AML-193 (cell line): ENCODE measurements at regions not wholly inside any gene's neighbourhood (a gene's known extent, or its start where the extent isn't known, plus 50 kb on each side); places are given as distances from the start of the nearest gene placed in this dataset.
"Not testable (repeated sequence)": the region's sequence is repeated elsewhere in the genome, so short reads cannot be mapped to it uniquely, and the experiment has no call there.

Source experiments
- DNase-seq, 2 experiments: peaks; one replicate each; lab custom pipeline; 2025; lab: John Stamatoyannopoulos, UW

DNA sequence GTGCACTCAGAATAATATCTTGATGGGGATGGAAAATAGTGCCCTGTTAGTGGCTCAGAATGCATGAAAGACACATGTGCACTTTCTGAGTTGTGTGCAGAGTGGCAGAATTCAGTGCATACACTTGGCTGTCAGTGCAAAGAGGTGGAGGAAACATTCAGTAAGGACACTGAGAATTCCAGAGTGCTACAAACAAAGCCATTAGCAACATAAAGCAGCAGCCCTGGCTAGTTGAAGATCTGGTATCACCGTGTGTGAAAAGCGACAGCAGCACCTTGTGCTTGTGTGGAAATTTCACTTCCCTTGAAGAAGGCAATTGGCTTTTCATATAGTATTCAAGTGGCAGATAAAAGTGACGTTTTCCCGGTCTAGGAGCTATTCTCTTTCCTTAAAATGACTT lies 810.4 kb downstream of the TRIML1 start:
- no peak for DNase-seq

DNA sequence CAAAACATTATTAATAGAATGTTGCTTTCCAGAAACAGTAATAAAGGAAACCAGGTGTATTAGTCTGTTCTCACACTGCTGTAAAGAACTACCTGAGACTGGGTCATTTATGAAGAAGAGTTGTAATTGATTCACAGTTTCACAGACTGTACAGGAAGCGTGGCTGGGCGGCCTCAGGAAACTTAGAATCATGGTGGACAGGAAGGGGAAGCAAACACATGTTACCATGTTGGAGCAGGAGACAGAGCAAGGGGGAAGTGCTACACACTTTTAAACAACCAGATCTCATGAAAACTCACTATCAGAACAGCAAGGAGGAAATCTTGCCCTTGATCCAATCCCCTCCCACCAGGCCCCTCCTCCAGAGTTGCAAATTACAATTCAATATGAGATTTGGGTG lies 815.8 kb downstream of the TRIML1 start:
- no peak for DNase-seq

DNA sequence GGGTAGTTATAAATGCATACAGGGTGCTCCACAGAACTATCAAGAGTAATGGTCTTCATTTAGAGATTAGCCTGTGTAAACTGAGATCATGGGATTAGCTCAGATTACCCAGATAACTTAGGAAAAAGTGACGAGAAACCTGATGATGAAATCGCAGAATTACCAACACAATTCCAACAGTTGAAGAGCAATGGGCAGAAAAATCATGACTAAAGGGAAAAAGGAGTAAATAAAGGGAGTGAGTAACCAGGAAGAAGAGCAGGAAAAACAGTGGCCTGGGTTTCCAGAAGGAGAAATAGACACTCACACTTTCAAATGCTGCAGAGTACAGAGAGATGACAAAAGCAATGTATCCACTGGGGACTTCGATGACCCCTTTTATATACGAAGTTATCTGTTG lies 817.3 kb downstream of the TRIML1 start:
- no peak for DNase-seq

DNA sequence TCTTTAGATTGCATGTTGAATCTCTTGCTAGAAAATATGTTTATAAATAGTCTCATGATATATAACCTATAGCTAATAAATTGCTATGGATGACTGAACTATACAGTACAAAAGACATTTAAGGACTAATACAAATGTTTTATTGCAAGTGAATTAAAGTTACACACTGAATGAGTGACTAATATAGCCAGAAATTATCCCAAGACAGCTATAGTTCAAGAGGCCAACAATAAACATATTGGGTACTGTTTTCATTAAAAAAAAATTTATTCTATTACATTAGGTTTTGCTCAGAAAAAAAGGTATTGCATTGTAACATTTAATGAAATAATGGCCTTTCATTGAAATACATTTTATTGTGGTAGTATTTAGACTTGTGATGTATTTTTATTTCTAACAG lies 819.1 kb downstream of the TRIML1 start:
- DNase-seq = no peak

DNA sequence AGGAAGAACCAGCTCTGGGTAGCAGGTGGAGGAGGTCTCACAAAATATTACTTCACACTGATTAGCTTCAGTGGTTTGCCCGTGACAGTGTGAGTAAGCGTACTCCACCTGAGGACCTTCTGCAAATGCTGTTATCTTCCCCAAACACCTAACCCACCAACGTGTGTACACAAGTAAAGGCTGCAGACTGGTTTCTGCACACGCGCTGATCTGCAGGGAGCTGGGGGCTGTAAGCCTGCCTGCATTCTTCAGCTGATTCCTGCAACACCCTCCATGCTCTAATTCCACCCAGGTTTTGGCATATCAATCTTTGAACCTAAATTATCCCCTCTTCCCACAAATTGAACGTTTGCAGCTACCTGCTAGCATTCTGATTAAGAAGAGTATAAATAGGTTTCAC lies 820.2 kb downstream of the TRIML1 start:
- DNase-seq = no peak

DNA sequence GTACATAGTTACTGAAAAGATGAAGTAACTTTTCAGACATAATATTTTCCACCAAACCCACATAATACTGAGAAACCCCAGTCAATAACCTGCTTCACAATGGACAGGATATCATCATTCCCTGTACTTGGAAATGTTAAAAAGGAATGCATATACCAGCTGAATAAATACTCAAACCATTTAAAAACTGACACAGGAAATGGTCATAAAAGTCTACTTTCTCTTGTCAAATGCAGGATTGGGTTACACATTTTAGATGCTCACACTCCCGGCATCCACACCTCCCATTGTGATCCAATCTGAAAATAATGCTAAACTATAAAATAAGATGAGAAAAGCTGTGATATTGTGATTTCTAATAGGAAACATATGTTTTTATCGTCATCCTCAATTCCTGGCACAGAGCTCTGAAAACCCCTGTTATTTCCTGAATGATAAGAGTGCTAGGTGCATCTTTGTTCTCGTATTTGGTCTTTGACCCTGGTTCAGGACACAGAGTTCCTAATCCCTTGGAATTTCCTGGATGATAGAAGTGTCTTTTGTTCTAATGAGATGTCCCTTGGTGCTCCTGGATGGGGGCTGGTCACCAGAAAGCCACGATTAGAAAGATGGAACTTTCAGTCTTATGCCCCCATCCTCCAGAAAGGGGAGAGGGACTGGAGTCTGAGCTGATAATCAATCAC lies 821.3 kb downstream of the TRIML1 start:
- no peak for DNase-seq

DNA sequence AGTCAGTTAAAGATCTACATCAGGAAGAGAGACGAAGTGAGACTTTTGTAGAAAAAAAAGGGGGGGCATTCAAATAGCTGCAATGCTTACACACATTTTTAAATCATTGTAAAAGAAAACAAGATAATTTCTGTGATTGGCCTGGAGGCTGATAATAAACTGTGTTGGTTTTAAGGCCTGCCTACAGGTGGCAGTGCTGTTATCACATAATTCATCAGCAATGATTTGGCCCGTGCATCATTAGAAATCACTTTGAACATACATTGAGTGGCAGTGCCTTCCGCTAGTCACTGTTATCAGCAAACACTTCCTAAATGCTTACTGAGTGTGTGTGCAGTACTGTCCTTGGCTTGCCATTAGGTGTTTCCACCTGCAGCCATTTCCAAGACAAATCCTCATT lies 831.9 kb downstream of the TRIML1 start:
- DNase-seq = no peak

DNA sequence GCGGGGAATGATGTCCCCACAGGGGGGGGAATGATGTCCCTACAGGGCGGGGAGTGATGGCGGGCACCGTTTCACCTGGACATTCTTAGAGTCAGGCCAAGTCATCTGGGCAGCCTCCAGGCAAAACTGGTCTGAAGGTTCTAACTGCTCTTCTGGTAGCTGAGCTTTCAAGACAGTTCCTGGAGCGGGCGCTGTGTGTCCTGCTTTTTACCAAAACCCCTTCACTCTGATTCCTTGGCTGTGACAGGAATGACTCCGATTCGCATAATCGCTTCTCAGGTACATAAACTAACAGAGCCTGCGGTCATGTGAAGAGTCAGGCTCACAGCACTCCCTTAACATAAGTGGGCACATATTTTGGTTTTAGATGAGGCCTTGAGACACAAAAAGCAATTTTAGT lies 836.0 kb downstream of the TRIML1 start:
- no peak for DNase-seq

DNA sequence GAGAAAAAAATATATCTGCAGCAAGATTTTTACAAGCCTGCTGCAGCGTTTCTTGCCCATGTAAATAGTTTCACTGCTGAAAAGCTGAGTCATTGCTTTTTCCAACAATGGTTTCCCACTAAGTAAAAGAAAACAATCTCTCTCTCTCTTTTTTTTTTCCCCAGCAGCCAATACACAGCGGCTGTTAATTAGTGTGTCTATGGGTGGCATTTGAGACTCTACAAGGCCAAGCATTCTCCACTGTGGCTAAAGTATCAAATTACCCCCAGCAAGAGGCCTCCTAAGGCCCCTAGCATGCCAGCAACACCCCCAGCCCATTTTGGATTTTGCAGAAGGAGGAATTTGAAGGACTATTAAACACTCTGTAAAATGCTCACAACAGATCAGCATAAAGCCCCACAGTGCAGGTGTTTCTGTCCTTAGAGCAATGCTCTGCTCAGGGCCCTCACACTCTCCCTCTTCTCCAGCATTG lies 837.4 kb downstream of the TRIML1 start:
- DNase-seq = no peak

DNA sequence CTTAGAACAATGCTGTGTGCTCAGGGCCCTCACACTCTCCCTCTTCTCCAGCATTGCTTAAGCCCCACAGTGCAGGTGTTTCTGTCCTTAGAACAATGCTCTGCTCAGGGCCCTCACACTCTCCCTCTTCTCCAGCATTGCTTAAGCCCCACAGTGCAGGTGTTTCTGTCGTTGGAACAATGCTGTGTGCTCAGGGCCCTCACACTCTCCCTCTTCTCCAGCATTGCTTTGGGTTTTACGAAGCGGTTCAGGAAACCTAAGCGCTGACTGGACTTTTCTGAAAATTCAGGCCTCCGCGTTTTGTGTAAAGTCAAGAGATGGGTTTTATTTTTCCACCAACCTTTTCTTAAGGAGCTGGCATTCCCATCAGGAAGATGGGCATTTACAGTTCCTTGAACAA lies 838.0 kb downstream of the TRIML1 start:
- DNase-seq = not testable (repeated sequence)

DNA sequence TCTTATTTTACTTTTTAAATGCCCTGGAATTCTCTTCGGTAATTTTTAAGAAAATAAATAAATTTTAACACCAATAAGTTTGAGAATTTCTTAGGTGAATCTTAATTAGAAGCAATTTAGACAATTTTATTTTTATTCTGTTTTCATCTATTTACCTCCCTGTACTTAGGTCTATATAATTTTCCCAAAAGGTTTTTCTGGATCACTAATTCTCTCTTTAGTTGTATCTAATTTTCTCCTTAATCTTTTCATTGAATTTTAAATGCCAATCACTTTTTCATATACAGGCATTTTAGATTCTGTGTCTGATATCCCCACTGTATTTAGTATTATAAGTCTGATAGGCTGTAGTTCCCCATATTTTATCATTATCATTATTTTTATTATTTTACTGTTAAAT lies 845.3 kb downstream of the TRIML1 start:
- no peak for DNase-seq

DNA sequence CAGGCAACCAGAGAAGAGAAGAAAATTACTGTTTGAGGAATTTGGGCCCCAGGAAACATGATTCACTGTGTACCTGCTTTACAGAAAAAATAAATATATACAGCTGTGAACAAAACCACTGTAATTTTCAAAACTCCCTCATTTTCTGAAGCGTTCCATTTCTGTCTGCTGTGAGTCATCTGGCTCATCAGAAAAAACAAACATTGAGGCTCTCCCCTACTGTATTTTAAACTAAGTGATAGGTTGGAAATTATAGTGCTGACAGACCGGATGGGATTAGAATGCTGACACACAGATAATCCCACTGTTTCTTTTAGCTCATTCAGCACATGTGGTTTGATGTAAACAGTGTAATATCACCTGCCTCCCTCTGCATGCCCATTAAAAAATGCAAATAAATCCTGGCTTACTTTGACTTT lies 847.0 kb downstream of the TRIML1 start:
- DNase-seq = no peak

DNA sequence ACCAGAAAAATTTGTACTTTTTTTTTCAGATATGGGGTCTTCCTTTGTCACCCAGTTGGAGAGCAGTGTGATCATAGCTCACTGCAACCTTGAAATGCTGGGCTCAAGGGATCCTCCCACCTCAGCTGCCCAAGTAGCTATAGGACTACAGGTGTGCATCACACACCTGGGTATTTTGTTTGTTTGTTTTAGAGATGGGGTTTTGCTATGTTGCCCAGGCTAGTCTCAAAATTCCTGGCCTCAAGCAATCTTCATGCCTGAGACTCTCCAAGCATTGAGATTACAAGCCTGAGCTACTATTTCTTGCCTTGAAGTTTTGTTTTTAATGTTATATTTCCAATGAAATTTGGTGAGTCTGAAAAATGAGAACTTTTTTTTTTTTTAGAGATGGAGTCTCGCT lies 847.8 kb downstream of the TRIML1 start:
- no peak for DNase-seq

DNA sequence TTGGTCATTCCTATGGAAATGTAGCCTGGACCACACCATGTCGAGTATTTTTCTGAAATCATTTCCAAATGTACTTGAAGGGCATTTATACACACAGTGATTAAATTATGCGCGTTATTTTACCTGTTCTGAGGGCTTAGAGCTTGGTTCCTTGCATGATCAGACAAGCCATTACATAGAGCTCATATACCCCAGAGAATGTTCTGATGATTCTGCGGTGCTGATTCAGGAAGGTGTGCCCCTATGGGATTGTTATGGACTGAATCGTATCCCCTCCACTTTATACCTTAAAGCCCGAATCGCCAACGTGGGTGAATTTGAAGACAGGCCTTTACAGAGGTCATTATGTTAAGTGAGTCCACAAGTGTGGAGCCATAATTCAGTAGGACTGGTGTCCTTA lies 848.9 kb downstream of the TRIML1 start:
- DNase-seq = no peak

DNA sequence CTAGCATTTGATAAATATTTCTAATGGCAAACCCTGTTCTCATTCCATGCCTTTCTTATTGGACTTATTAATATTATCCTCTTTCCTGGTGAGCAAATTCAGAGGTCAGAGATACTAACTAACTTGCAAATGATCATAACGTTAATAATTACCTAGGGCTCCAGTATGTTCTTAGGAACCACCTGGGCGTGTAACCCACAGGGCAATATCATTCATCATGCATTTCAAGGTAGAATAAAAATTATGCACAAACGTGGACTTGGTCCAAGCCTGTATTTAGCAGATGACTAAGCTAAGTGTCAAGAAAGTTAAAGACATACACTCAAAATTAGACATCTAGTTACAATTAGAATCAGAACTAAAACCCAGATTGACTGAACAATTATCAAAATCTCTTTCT lies 850.1 kb downstream of the TRIML1 start:
- DNase-seq = no peak

DNA sequence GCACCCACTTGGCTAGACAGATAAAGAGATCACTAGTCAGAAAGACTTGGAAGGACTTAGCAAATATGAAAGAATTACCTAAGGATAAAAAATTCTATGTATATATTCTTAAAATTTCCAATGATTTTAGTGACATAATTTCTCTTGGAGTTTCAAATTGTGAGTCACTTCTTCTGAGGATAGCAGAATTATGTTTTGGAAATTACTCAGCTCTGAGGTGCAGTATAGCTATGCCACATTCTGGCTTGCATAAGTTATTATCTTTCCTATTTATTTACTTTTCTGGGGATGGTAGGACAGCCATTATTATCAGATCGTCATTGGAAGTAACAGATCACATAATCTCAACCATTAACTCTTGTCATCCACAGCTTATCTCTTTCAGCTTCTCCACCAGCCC lies 853.5 kb downstream of the TRIML1 start:
- DNase-seq = no peak

DNA sequence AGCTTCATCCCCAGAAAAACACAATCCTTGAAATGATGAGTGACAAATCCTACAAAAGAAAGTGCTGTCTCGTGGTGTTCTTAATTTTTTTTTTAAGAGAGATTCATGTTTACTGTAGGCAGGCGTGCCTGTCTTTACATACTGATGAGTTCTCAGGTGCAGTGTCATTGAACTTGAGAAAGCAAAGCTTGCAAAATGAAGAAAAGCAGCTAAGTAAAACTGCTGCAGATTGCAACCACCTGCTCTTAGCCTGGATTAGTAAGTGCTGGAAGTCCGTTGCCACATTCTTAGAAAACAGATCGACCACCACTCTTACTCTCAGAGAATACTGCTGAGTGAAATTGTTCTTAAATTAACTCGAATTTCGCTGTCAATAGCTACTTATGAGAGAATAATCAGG lies 854.6 kb downstream of the TRIML1 start:
- no peak for DNase-seq

DNA sequence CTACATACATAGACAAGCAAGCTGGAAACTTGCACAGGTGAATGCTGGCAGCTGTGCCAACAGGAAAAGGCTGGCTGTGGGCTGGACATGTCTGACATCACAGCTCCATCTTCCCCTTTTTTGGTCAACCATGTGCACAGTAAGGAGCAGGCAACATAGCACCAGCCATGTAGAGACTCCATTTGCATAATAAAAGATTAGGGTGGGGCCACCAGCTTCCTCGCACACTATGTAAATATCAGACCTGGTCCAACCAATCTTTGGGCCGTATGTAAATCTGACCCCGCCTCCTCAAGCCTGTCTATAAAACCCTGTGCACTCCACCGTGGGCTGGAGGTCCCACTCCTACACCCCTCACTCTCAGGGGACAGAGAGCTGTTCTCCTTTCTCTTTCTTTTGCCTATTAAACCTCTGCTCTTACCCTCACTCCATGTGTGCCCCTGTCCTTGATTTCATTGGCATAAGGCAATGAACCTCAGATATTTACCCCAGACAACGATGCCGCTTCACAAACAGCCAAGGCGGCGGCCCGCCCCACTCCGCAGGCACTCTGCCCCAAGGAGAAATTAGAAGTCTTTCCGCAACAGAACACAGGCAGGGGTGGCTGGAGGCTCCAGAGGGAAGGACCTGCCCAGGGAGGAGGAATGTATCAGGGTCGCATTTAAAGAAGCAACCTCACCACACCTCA lies 862.2 kb downstream of the TRIML1 start:
- no peak for DNase-seq

DNA sequence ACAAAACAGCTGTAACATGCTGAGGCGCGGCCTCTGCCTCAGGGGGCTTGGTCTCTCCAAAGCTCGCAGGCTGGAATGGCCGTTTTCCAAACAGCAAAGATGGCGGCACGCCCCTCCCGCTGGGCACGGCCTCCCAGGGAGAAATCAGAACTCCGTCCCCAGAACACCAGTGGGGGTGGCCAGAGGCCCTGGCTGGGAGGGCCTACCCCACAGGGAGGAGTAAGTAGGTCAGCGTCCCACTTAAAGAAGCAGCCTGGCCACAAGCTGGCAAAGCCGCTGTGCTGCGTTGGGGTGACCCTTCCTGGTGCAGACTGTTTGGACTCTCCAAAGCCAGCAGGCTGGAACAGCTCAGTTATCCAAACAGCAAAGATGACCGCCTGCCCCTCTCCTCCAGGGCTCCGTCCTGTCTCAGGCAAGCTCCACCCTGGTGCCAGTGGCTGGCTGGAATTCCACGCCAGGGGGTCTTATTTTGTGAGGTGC lies 862.8 kb downstream of the TRIML1 start:
- no peak for DNase-seq

DNA sequence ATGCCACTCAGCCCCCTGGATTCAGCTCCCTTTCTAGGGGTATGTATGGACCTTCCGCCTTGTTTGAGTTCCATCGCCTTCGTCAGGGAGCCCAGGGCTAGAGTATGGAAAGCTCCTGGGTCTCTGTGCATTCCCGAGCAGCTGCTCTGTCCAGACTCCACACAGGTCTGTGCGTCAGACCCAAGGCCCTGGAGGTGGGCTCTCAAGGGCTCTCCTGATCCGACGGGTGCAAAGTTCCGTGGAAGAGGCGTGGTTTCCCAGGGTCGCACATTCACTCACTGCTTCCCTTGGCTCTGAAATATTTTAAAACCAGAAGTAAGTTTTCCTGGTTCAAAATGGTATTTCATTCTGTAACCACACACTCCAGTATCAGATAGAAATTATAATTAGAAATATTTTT lies 863.2 kb downstream of the TRIML1 start:
- DNase-seq = no peak

DNA sequence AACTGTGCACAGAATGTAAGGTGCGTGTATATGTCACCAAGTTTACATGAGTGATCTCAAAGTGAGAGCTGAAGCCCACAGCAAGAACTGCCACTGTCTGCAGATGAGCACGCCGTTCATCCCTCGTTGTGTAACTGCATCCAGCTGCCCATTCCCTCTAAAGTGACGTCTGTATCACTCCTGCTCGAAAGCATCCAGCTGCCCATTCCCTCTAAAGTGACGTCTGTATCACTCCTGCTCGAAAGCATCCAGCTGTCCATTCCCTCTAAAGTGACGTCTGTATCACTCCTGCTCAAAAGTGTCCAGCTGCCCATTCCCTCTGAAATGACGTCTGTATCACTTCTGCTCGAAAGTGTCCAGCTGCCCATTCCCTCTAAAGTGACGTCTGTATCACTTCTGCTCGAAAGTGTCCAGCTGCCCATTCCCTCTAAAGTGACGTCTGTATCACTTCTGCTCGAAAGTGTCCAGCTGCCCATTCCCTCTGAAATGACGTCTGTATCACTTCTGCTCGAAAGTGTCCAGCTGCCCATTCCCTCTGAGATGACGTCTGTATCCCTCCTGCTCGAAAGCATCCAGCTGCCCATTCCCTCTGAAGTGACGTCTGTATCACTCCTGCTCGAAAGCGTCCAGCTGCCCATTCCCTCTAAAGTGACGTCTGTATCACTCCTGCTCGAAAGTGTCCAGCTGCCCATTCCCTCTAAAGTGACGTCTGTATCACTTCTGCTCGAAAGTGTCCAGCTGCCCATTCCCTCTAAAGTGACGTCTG lies 871.4 kb downstream of the TRIML1 start:
- DNase-seq = not testable (repeated sequence)

DNA sequence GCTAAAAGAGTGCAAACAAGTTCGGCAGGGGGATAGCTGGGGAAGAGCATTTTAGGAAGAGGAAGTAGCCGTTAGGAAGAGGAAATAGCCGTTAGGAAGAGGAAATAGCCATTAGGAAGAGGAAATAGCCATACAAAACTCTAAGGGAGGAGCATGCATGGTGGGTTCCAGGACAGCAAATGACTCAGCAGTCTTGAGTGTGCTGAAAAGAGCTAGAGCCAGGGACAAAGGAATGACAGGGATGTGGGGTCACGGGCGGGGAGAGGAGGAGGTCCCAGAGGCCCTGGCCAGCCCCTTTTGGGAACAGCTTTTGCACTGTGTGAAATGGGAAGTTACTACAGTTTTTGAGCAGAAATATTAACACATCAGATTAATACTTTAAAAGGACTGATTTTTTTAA lies 882.6 kb downstream of the TRIML1 start:
- DNase-seq = no peak

DNA sequence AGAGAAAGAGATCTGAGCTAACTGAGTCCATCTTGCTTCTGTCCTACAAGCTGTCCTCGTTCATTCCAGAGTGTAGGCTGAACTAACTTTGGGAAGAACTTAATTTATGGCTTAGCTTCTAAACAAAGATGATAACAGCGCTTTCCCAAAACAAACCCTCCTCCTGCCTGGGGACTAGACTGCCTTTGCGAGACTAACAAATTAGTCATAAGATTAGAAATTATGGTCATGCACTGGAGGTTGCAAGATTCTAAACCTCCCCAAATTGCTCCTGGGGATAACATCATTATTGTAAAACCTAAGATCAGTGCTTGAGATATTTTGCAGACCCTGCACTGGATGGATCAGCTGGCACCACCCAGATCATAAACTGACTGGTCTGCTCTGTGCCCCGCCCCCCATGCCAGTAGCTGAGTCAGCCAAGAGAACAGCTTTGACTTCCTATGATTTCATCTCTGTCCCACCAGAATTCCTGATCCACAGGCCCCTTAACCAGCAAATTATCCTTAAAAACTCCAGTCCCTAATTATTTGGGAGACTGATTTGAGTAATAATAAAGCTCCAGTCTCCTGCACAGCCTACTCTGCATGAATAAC lies 883.3 kb downstream of the TRIML1 start:
- DNase-seq = no peak
